ENCODE measurements at regions not wholly inside any gene's neighbourhood (a gene's known extent, or its start where the extent isn't known, plus 50 kb on each side); places are given as distances from the start of the nearest gene placed in this dataset.
"Not testable (repeated sequence)": the region's sequence is repeated elsewhere in the genome, so short reads cannot be mapped to it uniquely, and the experiment has no call there.

- DNase-seq = no peak
These were observed 83.7 kb upstream of the PRSS16 start for GRCh38 chr6:27163834-27164233.

DNA sequence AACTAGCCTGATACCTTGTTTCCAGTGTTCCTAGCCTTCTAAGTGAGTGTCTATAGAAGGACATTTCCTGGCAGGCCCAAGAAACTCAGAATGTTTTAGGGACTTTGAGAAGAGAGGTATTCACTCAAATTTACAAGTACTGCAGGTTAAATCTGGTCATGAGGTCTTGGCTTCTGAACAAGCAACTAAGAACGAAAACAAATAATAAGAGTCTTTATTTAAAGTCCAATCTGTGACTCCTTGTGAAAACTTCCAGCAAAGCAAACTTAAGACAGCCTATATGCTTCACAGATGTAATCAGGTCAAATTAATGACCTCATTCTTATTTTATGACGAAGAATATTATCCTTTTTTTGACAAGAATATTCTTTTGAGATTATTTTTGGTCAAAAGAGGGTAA is 79.4 kb upstream of the PRSS16 start:
- peak; percentile 44 for DNase-seq

DNA sequence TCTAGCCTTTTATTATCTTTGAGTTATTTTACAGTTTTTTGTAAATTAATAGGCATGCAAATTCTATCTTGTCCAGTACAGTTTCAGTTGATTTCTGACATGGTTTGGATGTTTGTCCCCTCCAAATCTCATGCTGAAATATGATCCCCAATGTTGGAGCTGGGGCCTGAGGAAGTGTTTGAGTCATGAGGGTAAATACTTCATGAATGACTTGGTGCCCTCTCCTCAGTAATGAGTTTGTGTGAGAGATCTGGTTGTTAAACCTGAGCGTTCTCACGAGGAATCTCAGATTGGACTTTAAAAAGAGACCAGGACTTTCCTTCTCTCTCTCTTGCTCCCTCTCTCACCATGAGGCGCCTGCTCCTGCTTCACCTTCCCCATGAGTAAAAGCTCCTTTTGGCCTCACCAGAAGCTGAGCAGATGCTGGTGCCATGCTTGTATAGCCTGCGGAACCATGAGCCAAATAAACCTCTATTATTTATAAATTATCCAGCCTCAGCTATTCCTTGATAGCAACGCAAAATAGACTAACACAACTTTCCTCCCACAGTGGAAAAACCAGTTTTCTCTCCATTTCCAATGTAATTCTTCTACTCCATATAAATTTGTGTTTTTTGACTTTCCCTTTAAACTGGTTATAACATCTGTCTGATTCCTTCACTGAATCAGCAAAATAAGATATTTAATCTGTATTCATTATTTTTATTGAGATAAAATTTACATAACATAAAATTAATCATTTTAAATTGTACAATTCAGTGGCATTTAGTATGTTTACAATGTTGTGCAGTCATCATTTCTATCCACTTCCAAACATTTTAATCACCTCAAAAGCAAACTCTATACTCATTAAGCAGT is 78.7 kb upstream of the PRSS16 start:
- peak; percentile 92 for DNase-seq

- DNase-seq = not testable (repeated sequence)
These were observed 74.8 kb upstream of the PRSS16 start for GRCh38 chr6:27172524-27173231.

DNA sequence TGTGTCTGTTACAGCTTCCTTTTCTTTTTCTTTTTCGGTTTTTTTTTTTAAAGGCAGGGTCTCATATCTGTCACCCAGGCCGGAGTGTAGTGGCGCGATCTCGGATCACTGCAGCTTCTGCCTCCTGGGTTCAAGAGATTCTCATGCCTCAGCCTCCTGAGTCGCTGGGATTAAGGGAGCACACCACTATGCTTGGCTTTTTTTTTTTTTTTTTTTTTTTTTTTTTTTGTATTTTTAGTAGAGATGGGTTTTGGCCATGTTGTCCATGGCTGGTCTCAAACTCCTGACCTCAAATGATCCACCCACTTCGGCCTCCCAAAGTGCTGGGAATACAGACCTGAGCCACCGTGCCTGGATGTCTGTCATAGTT is 74.3 kb upstream of the PRSS16 start:
- DNase-seq = not testable (repeated sequence)

GRCh38 chr6:27174958-27175357 is 72.5 kb upstream of the PRSS16 start:
- no peak for DNase-seq

DNA sequence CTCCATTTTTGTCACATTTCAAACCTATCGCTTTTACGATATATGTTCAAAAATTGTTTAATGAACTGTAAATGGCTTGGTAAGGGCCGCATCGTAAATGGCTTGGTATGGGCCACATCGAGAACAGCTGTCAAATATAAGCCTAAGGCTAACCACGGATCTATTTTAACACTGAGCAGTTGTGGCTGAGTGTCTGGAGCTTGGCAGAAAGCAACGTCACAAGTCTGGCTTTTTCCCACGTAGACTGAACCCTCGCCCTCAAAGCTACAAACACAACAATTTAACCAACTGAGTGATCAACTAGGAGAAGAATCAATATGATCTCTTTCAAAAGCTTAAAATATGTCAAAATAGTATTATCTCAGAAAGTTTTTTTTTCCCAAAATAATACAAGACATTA is 71.4 kb upstream of the PRSS16 start:
- DNase-seq = peak; percentile 54

DNA sequence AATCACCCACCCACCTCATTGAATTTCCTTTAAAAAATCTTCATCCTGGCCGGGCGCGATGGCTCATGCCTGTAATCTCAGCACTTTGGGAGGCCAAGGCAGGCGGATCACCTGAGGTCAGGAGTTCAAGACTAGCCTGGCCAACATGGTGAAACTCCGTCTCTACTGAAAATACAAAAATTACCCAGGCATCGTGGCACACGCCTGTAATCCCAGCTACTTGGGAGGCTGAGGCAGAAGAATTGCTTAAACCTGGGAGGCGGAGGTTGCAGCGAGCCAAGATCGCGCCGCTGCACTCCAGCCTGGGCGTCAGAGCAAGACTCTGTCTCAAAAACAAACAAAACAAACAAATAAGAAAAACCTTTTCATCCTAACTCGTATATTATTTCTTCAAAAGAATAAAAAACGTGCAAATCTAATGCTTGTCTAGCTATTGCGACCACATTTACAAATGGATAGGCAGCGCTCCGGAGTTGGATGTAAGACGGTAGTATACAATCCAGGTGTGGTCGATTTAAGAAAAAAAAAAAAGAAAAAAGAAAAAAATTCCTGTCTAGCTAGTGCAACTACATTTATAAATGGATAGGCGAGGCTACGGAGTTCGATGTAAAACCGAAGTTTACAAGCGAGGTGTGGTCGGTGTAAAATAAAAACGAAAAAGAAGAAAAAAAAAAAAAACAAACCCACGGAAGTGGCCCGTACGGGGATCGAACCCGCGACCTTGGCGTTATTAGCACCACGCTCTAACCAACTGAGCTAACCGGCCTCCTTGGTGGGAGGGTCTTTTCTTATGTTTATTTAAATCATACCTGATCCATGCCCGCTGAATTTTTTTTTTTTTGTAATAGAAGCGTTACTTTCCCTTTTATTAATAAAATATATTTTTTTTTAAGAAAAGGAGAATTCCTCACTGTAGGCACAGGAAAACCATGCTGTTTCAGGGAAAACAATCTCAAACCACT is 70.7 kb upstream of the PRSS16 start:
- peak; percentile 60 for DNase-seq

GRCh38 chr6:27177485-27178406 is 69.8 kb upstream of the PRSS16 start:
- DNase-seq = peak; percentile 92

GRCh38 chr6:27178407-27178730 is 69.1 kb upstream of the PRSS16 start:
- no peak for DNase-seq

DNA sequence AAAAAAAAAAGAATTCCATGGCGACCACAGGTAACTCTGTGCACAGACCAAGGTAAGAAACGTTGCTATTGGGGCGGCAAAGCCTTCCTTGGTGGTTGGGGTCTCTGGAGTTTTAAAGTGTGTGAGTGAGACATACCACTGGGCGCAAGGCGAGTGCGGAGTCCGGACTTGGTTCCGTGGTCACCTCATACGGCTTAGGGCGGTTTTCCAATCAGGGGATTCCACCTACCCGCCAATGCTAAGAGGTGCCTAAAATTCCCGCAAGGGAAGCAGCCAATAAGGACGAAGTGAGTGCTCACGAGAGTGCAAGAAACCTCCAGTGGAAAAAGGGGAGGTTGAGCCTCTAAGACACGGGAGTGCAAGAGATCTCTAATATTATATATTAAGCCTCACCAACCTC is 68.6 kb upstream of the PRSS16 start:
- no peak for DNase-seq

GRCh38 chr6:27183060-27183832 is 64.3 kb upstream of the PRSS16 start:
- DNase-seq = no peak

GRCh38 chr6:27187231-27188060 is 60.1 kb upstream of the PRSS16 start:
- DNase-seq = peak; percentile 19

GRCh38 chr6:27188061-27188884 is 59.2 kb upstream of the PRSS16 start:
- peak; percentile 87 for DNase-seq

DNA sequence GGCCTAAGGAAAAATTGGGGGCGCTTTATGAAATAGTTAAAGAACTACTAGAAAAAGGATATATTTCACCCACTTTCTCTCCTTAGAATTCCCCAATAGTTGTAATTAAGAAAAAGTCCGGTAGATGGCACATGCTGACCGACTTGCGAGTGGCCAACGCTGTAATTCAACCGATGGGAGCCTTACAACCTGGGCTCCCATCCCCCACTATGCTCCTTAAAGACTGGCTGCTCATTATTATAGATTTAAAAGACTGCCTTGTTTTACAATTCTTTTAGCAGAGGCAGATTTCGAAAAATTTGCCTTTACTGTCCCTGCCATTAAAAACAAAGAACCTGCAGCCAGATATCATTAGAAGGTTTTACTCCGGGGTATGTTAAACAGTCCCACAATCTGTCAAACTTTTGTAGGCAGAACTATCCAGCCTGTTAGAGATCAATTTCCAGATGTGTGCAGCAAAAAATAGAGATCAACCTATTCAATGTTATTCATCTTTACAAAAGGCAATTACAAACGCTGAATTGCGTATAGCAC is 58.5 kb upstream of the PRSS16 start:
- DNase-seq = peak; percentile 81

DNA sequence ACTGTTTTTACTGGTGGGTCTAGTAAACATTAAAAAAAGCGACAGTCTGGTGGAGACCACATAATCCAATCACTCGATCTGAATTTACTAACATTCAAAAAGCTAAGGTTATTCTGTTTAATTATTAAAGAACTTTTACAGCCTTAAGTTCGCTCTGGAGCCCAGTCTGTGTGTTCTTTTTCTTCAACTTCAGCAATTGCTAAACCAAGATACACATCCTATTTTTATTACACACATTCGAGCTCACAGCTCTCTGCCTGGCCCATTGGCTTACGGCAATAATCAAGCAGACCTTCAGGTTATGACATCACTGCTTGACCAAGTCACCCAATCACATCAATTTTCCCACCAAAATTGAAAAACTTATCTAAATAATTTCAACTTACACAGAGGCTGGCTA is 57.4 kb upstream of the PRSS16 start:
- no peak for DNase-seq

DNA sequence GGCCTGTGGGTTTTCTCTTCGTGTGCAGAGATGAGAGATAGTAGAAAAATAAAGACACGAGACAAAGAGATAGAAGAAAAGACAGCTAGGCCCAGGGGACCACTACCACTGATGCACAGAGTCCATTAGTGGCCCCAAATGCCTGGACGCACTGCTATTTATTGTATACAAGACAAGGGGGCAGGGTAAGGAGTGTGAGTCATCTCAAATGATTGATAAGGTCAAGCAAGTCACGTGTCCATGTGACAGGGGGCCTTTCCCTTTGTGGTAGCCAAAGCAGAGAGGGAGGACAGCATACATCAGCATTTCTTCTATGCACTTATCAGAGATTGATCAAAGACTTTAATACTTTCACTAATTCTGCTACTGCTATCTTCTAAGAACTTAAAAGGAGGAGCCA is 53.0 kb upstream of the PRSS16 start:
- not testable (repeated sequence) for DNase-seq

DNA sequence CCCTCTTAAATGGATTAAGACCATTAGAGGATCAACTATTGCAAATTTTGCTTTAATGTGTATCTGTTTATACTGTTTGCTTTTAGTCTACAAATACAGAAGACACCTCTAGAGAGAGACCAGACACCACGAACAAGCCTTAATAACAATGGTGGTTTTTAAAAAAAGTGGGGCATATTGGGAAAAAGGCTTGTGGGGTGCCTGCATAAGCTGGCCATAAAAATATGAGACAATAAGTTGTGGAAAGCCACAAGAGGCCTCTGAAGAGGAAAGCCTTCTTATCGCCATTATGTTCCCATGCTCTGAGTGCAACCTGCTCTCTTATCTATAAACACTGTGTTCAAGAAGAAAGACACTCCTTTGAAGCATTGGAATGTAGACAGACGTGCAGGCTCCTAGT is 52.0 kb upstream of the PRSS16 start:
- not testable (repeated sequence) for DNase-seq
